ENCODE measurements at regions not wholly inside any gene's neighbourhood (a gene's known extent, or its start where the extent isn't known, plus 50 kb on each side); places are given as distances from the start of the nearest gene placed in this dataset.

GRCh38 chr18:44495151-44495550 is 185.5 kb upstream of the SETBP1 start:
- TF ChIP-seq E2F5 (CRISPR knock-in tag; IDR thresholded peaks at IDR 0.05) (no peak), ATF3 (CRISPR knock-in tag; conservative IDR thresholded peaks at IDR 0.05) (no peak), NFATC4 (CRISPR knock-in tag; IDR thresholded peaks at IDR 0.05) (no peak), CREB1 (CRISPR knock-in tag; IDR thresholded peaks at IDR 0.05) (no peak), ETV6 (CRISPR knock-in tag; IDR thresholded peaks at IDR 0.05) (no peak), KAT7 (CRISPR knock-in tag; IDR thresholded peaks at IDR 0.05; ENCODE audit: borderline replicate concordance) (no peak), NFE2L1 (CRISPR knock-in tag; IDR thresholded peaks at IDR 0.05) (no peak), FOXP1 (CRISPR knock-in tag; IDR thresholded peaks at IDR 0.05; ENCODE audit: borderline replicate concordance) (no peak), ZNF138 (CRISPR knock-in tag; conservative IDR thresholded peaks at IDR 0.05) (no peak), ZNF396 (CRISPR knock-in tag; IDR thresholded peaks at IDR 0.05; ENCODE audit: borderline replicate concordance) (no peak), NR2C2 (CRISPR knock-in tag; IDR thresholded peaks at IDR 0.05) (no peak)
- TF ChIP-seq, protein P1, sequence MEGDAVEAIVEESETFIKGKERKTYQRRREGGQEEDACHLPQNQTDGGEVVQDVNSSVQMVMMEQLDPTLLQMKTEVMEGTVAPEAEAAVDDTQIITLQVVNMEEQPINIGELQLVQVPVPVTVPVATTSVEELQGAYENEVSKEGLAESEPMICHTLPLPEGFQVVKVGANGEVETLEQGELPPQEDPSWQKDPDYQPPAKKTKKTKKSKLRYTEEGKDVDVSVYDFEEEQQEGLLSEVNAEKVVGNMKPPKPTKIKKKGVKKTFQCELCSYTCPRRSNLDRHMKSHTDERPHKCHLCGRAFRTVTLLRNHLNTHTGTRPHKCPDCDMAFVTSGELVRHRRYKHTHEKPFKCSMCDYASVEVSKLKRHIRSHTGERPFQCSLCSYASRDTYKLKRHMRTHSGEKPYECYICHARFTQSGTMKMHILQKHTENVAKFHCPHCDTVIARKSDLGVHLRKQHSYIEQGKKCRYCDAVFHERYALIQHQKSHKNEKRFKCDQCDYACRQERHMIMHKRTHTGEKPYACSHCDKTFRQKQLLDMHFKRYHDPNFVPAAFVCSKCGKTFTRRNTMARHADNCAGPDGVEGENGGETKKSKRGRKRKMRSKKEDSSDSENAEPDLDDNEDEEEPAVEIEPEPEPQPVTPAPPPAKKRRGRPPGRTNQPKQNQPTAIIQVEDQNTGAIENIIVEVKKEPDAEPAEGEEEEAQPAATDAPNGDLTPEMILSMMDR (IDR thresholded peaks at IDR 0.05) = no peak
- TF ChIP-seq, protein P2, sequence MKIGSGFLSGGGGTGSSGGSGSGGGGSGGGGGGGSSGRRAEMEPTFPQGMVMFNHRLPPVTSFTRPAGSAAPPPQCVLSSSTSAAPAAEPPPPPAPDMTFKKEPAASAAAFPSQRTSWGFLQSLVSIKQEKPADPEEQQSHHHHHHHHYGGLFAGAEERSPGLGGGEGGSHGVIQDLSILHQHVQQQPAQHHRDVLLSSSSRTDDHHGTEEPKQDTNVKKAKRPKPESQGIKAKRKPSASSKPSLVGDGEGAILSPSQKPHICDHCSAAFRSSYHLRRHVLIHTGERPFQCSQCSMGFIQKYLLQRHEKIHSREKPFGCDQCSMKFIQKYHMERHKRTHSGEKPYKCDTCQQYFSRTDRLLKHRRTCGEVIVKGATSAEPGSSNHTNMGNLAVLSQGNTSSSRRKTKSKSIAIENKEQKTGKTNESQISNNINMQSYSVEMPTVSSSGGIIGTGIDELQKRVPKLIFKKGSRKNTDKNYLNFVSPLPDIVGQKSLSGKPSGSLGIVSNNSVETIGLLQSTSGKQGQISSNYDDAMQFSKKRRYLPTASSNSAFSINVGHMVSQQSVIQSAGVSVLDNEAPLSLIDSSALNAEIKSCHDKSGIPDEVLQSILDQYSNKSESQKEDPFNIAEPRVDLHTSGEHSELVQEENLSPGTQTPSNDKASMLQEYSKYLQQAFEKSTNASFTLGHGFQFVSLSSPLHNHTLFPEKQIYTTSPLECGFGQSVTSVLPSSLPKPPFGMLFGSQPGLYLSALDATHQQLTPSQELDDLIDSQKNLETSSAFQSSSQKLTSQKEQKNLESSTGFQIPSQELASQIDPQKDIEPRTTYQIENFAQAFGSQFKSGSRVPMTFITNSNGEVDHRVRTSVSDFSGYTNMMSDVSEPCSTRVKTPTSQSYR (CRISPR knock-in tag; IDR thresholded peaks at IDR 0.05) = no peak
- TF ChIP-seq, protein P3, sequence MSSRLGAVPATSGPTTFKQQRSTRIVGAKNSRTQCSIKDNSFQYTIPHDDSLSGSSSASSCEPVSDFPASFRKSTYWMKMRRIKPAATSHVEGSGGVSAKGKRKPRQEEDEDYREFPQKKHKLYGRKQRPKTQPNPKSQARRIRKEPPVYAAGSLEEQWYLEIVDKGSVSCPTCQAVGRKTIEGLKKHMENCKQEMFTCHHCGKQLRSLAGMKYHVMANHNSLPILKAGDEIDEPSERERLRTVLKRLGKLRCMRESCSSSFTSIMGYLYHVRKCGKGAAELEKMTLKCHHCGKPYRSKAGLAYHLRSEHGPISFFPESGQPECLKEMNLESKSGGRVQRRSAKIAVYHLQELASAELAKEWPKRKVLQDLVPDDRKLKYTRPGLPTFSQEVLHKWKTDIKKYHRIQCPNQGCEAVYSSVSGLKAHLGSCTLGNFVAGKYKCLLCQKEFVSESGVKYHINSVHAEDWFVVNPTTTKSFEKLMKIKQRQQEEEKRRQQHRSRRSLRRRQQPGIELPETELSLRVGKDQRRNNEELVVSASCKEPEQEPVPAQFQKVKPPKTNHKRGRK (CRISPR knock-in tag; IDR thresholded peaks at IDR 0.05; ENCODE audit: borderline replicate concordance) = no peak
